Posterior cingulate gyrus (tissue), 11 donors: ENCODE measurements at regions not wholly inside any gene's neighbourhood (a gene's known extent, or its start where the extent isn't known, plus 50 kb on each side); places are given as distances from the start of the nearest gene placed in this dataset.
"Not testable (repeated sequence)": the region's sequence is repeated elsewhere in the genome, so short reads cannot be mapped to it uniquely, and the experiment has no call there.

Experiments
- DNase-seq, 10 donors: peaks; one replicate each; pipeline versions ENCODE4 v3.0.0 to v3.0.0-alpha.2; 2020 to 2021; ENCODE audit warnings: mixed read lengths in 3 of 10
- intact Hi-C: fragments of 100-400 bp; cut with DNase I; formaldehyde crosslinking; loops from one replicate; pipeline ENCODE4 v1.15.1; 2023

- DNase-seq = no peak
- intact Hi-C loops = no loop called here
Observed at GRCh38 chr13:24563087-24563486, 50.5 kb upstream of the PARP4 start.

- intact Hi-C loops, DNase-seq: not testable (repeated sequence)
Observed at GRCh38 chr13:24563971-24564370, 51.4 kb upstream of the PARP4 start.

GRCh38 chr13:24564881-24565280 is 52.3 kb upstream of the PARP4 start:
- DNase-seq = no peak
- intact Hi-C loops = no loop called here

GRCh38 chr13:24567593-24567992 is 55.0 kb upstream of the PARP4 start:
- intact Hi-C loops, DNase-seq: not testable (repeated sequence)

- intact Hi-C loops = no loop called here
- no peak for DNase-seq
Observed at GRCh38 chr13:24574847-24575246, 62.3 kb upstream of the PARP4 start.

GRCh38 chr13:24580315-24580714 is 67.7 kb upstream of the PARP4 start:
- DNase-seq, intact Hi-C loops: not testable (repeated sequence)

- intact Hi-C loops, DNase-seq: not testable (repeated sequence)
Observed at GRCh38 chr13:24581578-24581977, 69.0 kb upstream of the PARP4 start.

- intact Hi-C loops, DNase-seq: not testable (repeated sequence)
Observed at GRCh38 chr13:24591697-24592096, 79.1 kb upstream of the PARP4 start.

GRCh38 chr13:24597906-24598670 is 82.1 kb upstream of the ATP12A start:
- DNase-seq, intact Hi-C loops: not testable (repeated sequence)

- DNase-seq, intact Hi-C loops: not testable (repeated sequence)
Observed at GRCh38 chr13:24599019-24599791, 81.0 kb upstream of the ATP12A start.

GRCh38 chr13:24605923-24606372 is 74.3 kb upstream of the ATP12A start:
- no peak for DNase-seq
- intact Hi-C loops = no loop called here

GRCh38 chr13:24606486-24607170 is 73.6 kb upstream of the ATP12A start:
- no peak for DNase-seq
- intact Hi-C loops = no loop called here

- no peak for DNase-seq
- intact Hi-C loops = no loop called here
Observed at GRCh38 chr13:24610956-24611355, 69.3 kb upstream of the ATP12A start.

GRCh38 chr13:24612726-24613125 is 67.5 kb upstream of the ATP12A start:
- intact Hi-C loops = no loop called here
- DNase-seq = no peak

GRCh38 chr13:24613128-24613527 is 67.1 kb upstream of the ATP12A start:
- DNase-seq = no peak
- intact Hi-C loops = no loop called here

GRCh38 chr13:24613755-24614154 is 66.5 kb upstream of the ATP12A start:
- DNase-seq = no peak
- intact Hi-C loops = no loop called here

- intact Hi-C loops = no loop called here
- no peak for DNase-seq
Observed at GRCh38 chr13:24614306-24615080, 65.7 kb upstream of the ATP12A start.

GRCh38 chr13:24615114-24615513 is 65.1 kb upstream of the ATP12A start:
- no peak for DNase-seq
- intact Hi-C loops = no loop called here

GRCh38 chr13:24615911-24616472 is 64.2 kb upstream of the ATP12A start:
- intact Hi-C loops = no loop called here
- DNase-seq = no peak

- DNase-seq = no peak
- intact Hi-C loops = no loop called here
Observed at GRCh38 chr13:24616514-24616913, 63.7 kb upstream of the ATP12A start.
